Keratinocyte (primary cell): ENCODE measurements at regions not wholly inside any gene's neighbourhood (a gene's known extent, or its start where the extent isn't known, plus 50 kb on each side); places are given as distances from the start of the nearest gene placed in this dataset.

Experiments
- DNase-seq: peaks from one replicate; pipeline ENCODE4 v3.0.0-alpha.2; 2011; ENCODE audit warnings: low read depth, missing footprints, low spot score
- FAIRE-seq: peaks from 2 replicates; lab custom pipeline; 2011; peaks lifted over from hg19 to GRCh38; lab: Jason Lieb, UNC
- H2AFZ ChIP-seq: 2 replicates; pipeline ENCODE4 v1.6.0; 2012; ENCODE audit warnings: low read length, control low read depth, inconsistent platforms; ENCODE audit not compliant: control insufficient read depth
- H3K27ac ChIP-seq: 2 replicates; pipeline ENCODE4 v1.5.1; 2011; ENCODE audit warnings: low read length; ENCODE audit not compliant: control insufficient read depth, insufficient read depth
- H3K27me3 ChIP-seq: 3 replicates; pipeline ENCODE4 v1.6.0; 2011; ENCODE audit warnings: low read length; ENCODE audit not compliant: control insufficient read depth, insufficient read depth; ENCODE audit errors: extremely low read depth
- H3K36me3 ChIP-seq, 2 experiments: 2 replicates in 1 of 2; 3 replicates in 1 of 2; pipeline ENCODE4 v1.5.1; 2011; ENCODE audit warnings: low read length in 2 of 2, mild to moderate bottlenecking in 1 of 2; ENCODE audit not compliant: control insufficient read depth in 2 of 2, insufficient read depth in 2 of 2; ENCODE audit errors: extremely low read depth in 1 of 2
- H3K4me1 ChIP-seq: 3 replicates; pipeline ENCODE4 v1.5.1; 2011; ENCODE audit warnings: low read length; ENCODE audit not compliant: control insufficient read depth, insufficient read depth; ENCODE audit errors: extremely low read depth
- H3K4me2 ChIP-seq: 3 replicates; pipeline ENCODE4 v1.6.0; 2011; ENCODE audit warnings: low read depth, low read length; ENCODE audit not compliant: control insufficient read depth, insufficient read depth; ENCODE audit errors: extremely low read depth
- H3K4me3 ChIP-seq, 3 experiments: fragments of 200-600 bp in 1 of 3; sonication (generic) in 1 of 3; 2 replicates in 2 of 3; 3 replicates in 1 of 3; pipeline ENCODE4 v1.5.1; 2011 to 2016; ENCODE audit warnings: low read length in 3 of 3, mild to moderate bottlenecking in 3 of 3, control low read depth in 2 of 3, inconsistent platforms in 1 of 3, low read depth in 1 of 3, mixed read lengths in 1 of 3, mixed run types in 1 of 3, moderate library complexity in 1 of 3; ENCODE audit not compliant: control insufficient read depth in 2 of 3, insufficient read depth in 2 of 3; ENCODE audit errors: extremely low read depth in 1 of 3
- H3K79me2 ChIP-seq: 2 replicates; pipeline ENCODE4 v1.6.0; 2012; ENCODE audit warnings: low read length; ENCODE audit not compliant: control insufficient read depth, insufficient read depth
- H3K9ac ChIP-seq: 3 replicates; pipeline ENCODE4 v1.6.0; 2011; ENCODE audit warnings: low read length; ENCODE audit not compliant: control insufficient read depth, insufficient read depth; ENCODE audit errors: extremely low read depth
- H3K9me1 ChIP-seq: 3 replicates; pipeline ENCODE4 v1.6.0; 2011; ENCODE audit warnings: low read length; ENCODE audit not compliant: control insufficient read depth, insufficient read depth; ENCODE audit errors: extremely low read depth
- H3K9me3 ChIP-seq: 2 replicates; pipeline ENCODE4 v1.5.1; 2012; ENCODE audit warnings: low read depth, low read length; ENCODE audit not compliant: control insufficient read depth
- H4K20me1 ChIP-seq: 3 replicates; pipeline ENCODE4 v1.6.0; 2011; ENCODE audit warnings: low read length; ENCODE audit not compliant: control insufficient read depth, insufficient read depth; ENCODE audit errors: extremely low read depth
- EZH2 ChIP-seq: IDR thresholded peaks from one replicate; pipeline ENCODE4 v1.6.1; 2012; ENCODE audit warnings: inconsistent platforms, mild to moderate bottlenecking, low read length, moderate library complexity
- dilution Hi-C: fragments of 300-500 bp; cut with MboI; formaldehyde crosslinking; loops from one replicate; pipeline ENCODE4 v1.7.0; 2020; ENCODE audit warnings: low sequenced_read_pairs; ENCODE audit not compliant: extremely low pct_ligation_motif_present
- TF ChIP-seq, protein P1 (sequence below), 3 experiments: IDR thresholded peaks in 1 of 3; conservative IDR thresholded peaks in 1 of 3; optimal IDR thresholded peaks in 1 of 3; 2 replicates in 2 of 3; 3 replicates in 1 of 3; pipeline versions ENCODE3 to v1.5.1; 2011; ENCODE audit warnings: low read length in 3 of 3, mild to moderate bottlenecking in 3 of 3, moderate library complexity in 2 of 3, control low read depth in 1 of 3, inconsistent platforms in 1 of 3; ENCODE audit not compliant: insufficient read depth in 2 of 3; ENCODE audit errors: extremely low read depth in 1 of 3

DNA sequence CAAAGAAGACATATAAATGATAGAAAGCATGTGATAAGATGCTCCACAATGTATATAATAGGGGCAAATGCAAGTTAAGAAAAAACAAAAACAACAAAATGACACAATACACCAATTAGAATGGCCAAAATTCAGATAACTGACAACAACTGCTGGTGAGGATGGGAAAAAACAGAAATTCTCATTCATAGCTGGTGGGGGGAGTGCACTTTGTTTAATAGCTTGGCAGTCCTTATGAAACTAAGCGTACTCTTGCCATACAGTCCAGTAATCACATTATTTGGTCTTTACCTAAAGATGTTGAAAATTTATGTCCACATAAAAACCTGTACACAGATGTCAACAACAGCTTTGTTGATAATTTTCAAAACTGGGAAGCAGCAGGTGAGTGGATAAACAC lies 791.1 kb upstream of the CDH10 start:
- Histone ChIP-seq H3K4me2 (no peak overlapping the region), H3K27ac (no peak overlapping the region), H3K4me1 (no peaks in the 10 kb centered on the region), H3K4me3 (no peak overlapping the region), H3K27me3 (no peaks in the 10 kb centered on the region), H3K79me2 (no peaks in the 10 kb centered on the region), H2AFZ (no peak overlapping the region), H3K9ac (no peak overlapping the region), H3K36me3 (no peaks in the 10 kb centered on the region), H3K9me1 (no peaks in the 10 kb centered on the region), H3K9me3 (no peaks in the 10 kb centered on the region), H4K20me1 (no peaks in the 10 kb centered on the region)
- FAIRE-seq (no peak), DNase-seq (no peak)
- no peak for TF ChIP-seq EZH2
- TF ChIP-seq, protein P1, sequence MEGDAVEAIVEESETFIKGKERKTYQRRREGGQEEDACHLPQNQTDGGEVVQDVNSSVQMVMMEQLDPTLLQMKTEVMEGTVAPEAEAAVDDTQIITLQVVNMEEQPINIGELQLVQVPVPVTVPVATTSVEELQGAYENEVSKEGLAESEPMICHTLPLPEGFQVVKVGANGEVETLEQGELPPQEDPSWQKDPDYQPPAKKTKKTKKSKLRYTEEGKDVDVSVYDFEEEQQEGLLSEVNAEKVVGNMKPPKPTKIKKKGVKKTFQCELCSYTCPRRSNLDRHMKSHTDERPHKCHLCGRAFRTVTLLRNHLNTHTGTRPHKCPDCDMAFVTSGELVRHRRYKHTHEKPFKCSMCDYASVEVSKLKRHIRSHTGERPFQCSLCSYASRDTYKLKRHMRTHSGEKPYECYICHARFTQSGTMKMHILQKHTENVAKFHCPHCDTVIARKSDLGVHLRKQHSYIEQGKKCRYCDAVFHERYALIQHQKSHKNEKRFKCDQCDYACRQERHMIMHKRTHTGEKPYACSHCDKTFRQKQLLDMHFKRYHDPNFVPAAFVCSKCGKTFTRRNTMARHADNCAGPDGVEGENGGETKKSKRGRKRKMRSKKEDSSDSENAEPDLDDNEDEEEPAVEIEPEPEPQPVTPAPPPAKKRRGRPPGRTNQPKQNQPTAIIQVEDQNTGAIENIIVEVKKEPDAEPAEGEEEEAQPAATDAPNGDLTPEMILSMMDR (optimal IDR thresholded peaks at IDR 0.05 in 1 of 3, IDR thresholded peaks at IDR 0.05 in 1 of 3, conservative IDR thresholded peaks at IDR 0.05 in 1 of 3; ENCODE audit: extremely low read depth in 1 of 3, insufficient read depth in 2 of 3, low read length in 3 of 3): no peak
- dilution Hi-C loops: no loop called here

DNA sequence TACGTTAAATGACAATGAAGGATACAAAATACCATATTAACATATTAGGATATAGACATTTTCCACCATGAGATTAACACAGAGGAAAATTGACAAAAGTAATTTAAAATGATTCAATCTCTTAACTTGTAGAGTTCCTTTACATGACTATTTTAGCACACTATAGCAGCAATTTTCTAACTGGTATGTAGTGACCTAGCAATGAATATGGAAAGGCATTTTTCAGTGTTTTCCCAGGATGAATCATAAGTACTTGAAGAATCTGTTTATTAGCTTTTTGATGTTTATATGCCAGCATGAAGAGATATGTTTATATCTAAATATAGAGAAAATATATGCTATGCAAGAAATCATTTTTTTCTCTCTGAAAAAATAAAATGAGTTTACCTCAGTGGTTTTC lies 782.5 kb upstream of the CDH10 start:
- FAIRE-seq: no peak
- dilution Hi-C loops: no loop called here

More for the DNA sequence above, 782.5 kb upstream of the CDH10 start:
- Histone ChIP-seq H3K9me3 (no peaks in the 10 kb centered on the region), H3K4me2 (no peak overlapping the region), H2AFZ (no peak overlapping the region), H3K9ac (no peak overlapping the region), H3K27ac (no peak overlapping the region), H3K27me3 (no peaks in the 10 kb centered on the region), H3K9me1 (no peaks in the 10 kb centered on the region), H3K36me3 (no peaks in the 10 kb centered on the region), H3K79me2 (no peaks in the 10 kb centered on the region), H3K4me3 (no peak overlapping the region), H4K20me1 (no peaks in the 10 kb centered on the region), H3K4me1 (no peaks in the 10 kb centered on the region)
- no peak for DNase-seq
- TF ChIP-seq, protein P1 (optimal IDR thresholded peaks at IDR 0.05 in 1 of 3, IDR thresholded peaks at IDR 0.05 in 1 of 3, conservative IDR thresholded peaks at IDR 0.05 in 1 of 3; ENCODE audit: extremely low read depth in 1 of 3, insufficient read depth in 2 of 3, low read length in 3 of 3): no peak
- TF ChIP-seq EZH2: no peak
